NCI-H526 (cell line): ENCODE measurements at regions not wholly inside any gene's neighbourhood (a gene's known extent, or its start where the extent isn't known, plus 50 kb on each side); places are given as distances from the start of the nearest gene placed in this dataset.
"Not testable (repeated sequence)": the region's sequence is repeated elsewhere in the genome, so short reads cannot be mapped to it uniquely, and the experiment has no call there.

Experiments
- DNase-seq, 2 experiments: peaks; one replicate each; lab custom pipeline; 2025; lab: John Stamatoyannopoulos, UW

DNA sequence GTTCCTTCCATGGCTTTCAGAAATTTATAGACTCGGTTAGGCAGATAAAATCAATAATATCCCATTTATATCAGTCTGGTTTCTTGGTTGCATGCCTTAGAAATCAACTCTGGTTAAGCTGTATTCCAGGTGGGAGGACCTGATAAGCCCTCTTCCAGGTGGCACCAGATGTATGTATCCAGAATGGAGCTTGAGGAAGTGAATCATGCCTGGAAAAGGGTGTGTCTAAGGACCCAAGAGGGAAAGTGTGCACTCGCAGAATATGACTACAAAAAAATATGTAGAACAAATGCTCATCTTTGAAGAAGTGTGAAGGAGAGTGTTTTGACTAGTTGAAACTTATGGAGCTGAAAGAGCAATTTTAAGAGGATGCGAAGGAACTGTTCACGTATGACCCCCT is 184.5 kb upstream of the IRF2BP2 start:
- DNase-seq = not testable (repeated sequence)

- DNase-seq = not testable (repeated sequence)
Observed at GRCh38 chr1:234793924-234794323, 183.9 kb upstream of the IRF2BP2 start.

GRCh38 chr1:234792221-234792864 is 182.4 kb upstream of the IRF2BP2 start:
- not testable (repeated sequence) for DNase-seq

- DNase-seq = not testable (repeated sequence)
Observed at GRCh38 chr1:234791615-234792014, 181.6 kb upstream of the IRF2BP2 start.

- not testable (repeated sequence) for DNase-seq
Observed at GRCh38 chr1:234790333-234790732, 180.4 kb upstream of the IRF2BP2 start.

GRCh38 chr1:234787011-234787584 is 177.1 kb upstream of the IRF2BP2 start:
- not testable (repeated sequence) for DNase-seq

GRCh38 chr1:234785922-234786321 is 175.9 kb upstream of the IRF2BP2 start:
- DNase-seq = not testable (repeated sequence)

DNA sequence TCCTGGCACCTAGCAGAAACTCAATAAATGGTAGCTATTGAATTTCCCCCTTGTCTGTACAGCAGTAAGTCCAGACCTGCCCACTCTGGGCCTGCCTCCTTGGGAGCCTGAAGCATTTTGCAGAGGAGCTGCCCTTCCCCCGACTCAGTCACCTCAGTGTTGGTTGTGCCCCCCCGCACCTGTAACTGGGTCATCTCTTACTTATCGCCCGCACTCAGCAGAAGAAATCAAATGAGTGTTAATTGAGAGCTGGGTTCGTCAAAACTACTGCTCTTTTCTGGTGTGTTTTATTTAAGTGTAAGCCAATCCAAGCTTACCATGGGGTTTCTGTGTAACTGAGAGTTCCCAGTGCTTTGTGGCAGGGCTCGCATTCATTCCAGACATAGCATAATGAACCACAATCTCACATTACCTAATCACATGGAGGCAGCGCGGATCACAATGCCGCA is 175.5 kb upstream of the IRF2BP2 start:
- DNase-seq = not testable (repeated sequence)

DNA sequence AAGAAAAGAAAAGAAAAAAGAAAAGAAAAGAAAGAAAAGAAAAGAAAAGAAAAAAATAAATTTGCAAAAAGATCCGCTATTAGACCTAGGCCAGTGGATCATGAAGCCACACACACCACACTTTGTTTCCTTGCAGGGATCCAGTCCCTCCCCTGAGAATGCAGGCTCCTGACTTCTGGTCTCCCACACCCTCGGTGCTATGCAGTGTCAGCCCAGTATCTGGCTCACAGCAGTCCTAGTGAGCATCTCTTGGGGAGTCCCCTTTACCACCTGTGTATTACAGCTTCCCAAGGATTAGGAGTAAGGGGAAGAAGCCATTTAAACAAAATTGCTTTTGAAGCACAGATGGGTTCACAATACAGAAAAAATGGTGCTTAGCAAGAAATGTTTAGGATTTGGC is 174.1 kb upstream of the IRF2BP2 start:
- DNase-seq = not testable (repeated sequence)

DNA sequence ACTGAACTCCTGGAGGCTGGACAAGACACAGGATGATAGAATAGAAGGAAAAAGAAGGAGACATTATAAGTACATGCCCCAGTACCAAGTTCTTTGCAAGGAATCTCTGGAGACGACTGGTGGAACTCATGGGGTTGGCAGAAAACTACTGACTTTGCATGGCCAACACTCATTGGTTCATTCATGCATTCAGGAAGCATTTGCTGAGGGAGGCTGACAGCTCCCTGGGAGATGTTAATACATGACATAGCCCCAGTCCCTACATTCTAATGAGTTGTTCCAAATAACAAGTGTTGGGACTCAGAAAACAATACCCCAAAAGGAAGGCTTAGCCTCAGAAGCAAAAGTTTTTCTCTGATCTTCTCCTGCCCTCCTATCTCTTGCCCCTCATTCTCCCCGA is 172.8 kb upstream of the IRF2BP2 start:
- DNase-seq = peak in 1 of 2 experiments; percentile 5

- no peak for DNase-seq
Observed at GRCh38 chr1:234782105-234782751, 172.2 kb upstream of the IRF2BP2 start.

GRCh38 chr1:234781241-234782065 is 171.5 kb upstream of the IRF2BP2 start:
- no peak for DNase-seq

- DNase-seq = no peak
Observed at GRCh38 chr1:234780531-234781162, 170.7 kb upstream of the IRF2BP2 start.

DNA sequence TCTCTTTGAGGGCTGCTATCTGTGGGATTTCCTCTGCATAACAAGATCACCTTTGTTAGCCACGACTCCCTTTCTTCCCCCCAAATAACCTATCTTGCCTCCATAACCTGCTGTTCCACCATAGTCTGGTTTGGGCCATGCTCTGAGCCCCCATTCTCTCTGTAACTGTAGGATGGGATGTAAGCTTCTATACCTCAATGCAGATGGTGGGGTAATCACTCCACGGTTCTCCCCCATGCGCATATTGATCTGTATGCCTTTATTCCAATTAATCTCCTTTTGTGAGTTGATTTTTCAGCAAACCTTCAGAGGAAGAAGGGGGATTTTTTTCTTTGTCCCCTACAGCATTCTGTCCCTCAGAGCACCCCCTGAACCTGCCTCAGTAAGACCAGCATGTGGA is 170.1 kb upstream of the IRF2BP2 start:
- DNase-seq = no peak

- not testable (repeated sequence) for DNase-seq
Observed at GRCh38 chr1:234779600-234779999, 169.6 kb upstream of the IRF2BP2 start.

DNA sequence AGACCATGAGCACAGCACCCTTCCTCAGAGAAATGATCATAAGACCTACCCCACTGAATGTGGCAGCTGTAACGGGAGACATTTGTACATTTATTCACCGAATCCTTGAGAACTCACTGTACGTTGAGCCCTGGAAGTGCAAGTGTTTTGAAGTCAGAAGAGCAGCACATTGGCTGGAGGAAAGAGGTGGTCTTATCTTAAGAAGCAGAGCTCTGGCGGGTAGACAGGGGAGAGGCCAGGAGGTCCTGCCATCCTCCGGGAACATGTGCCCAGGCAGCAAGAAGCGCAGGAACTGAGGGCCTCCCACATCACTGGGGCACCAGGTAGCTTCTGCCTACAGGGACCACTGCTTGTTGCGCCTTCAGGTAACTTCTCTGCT is 169.2 kb upstream of the IRF2BP2 start:
- no peak for DNase-seq

GRCh38 chr1:234778221-234779159 is 168.5 kb upstream of the IRF2BP2 start:
- peak in 1 of 2 experiments; percentile 8 for DNase-seq

DNA sequence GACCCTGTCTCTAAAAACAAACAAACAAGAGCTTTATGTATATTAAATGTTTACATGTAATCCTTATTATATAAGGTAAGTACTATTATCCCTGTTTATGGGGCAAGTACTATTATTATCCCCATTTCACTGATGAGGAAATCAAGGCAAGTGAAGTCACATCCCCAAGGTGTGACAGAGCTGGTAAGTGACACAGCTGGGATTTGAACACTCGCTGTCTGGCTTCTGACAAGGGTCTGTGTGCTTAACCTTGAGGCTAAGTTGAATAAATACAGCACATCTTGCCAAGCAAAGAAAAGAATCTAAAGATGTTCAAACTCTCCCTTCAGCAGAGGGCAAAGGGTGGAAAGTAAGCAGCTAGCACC is 167.9 kb upstream of the IRF2BP2 start:
- DNase-seq = peak in 1 of 2 experiments; percentile 7

- no peak for DNase-seq
Observed at GRCh38 chr1:234776876-234777855, 167.2 kb upstream of the IRF2BP2 start.
